Activated CD8-positive, alpha-beta T cell treated with anti-CD3 and anti-CD28 coated beads, Interleukin-2, amount 10 ng/mL, durations not matched to agents 7 days and 5 days (primary cell): ENCODE measurements at regions not wholly inside any gene's neighbourhood (a gene's known extent, or its start where the extent isn't known, plus 50 kb on each side); places are given as distances from the start of the nearest gene placed in this dataset.
"Not testable (repeated sequence)": the region's sequence is repeated elsewhere in the genome, so short reads cannot be mapped to it uniquely, and the experiment has no call there.

Source experiments
- ATAC-seq: fragments of 150-1000 bp; cut with Tn5 transposase; one replicate; pipeline ENCODE4 v1.10.0; 2021; ENCODE audit warnings: moderate library complexity
- CTCF ChIA-PET: fragments of 350-600 bp; sonication (Branson Sonifier 250); formaldehyde crosslinking; loops from one replicate; lab custom pipeline; 2021; ENCODE audit warnings: antibody characterized with exemption; lab: Charles Lee
- POLR2A ChIA-PET: fragments of 350-600 bp; sonication (Branson Sonifier 250); formaldehyde crosslinking; loops from one replicate; lab custom pipeline; 2021; ENCODE audit warnings: antibody characterized with exemption; lab: Charles Lee
- DNase-seq: peaks from one replicate; pipeline ENCODE4 v3.0.0-alpha.2; 2020
- H3K27ac Mint-ChIP-seq: one replicate; pipeline ENCODE4 v1.8.0; 2021; ENCODE audit warnings: mild to moderate bottlenecking, mixed read lengths
- H3K27me3 Mint-ChIP-seq: one replicate; pipeline ENCODE4 v1.8.0; 2021; ENCODE audit warnings: low read depth, mixed read lengths
- H3K36me3 Mint-ChIP-seq: one replicate; pipeline ENCODE4 v1.8.0; 2021; ENCODE audit warnings: low read depth, mixed read lengths
- H3K4me1 Mint-ChIP-seq: one replicate; pipeline ENCODE4 v1.8.0; 2021; ENCODE audit warnings: low read depth, mixed read lengths
- H3K4me3 Mint-ChIP-seq: one replicate; pipeline ENCODE4 v1.8.0; 2021; ENCODE audit warnings: mild to moderate bottlenecking, mixed read lengths
- H3K9me3 Mint-ChIP-seq: one replicate; pipeline ENCODE4 v1.8.0; 2022; ENCODE audit warnings: mixed read lengths; ENCODE audit not compliant: insufficient read depth

DNA sequence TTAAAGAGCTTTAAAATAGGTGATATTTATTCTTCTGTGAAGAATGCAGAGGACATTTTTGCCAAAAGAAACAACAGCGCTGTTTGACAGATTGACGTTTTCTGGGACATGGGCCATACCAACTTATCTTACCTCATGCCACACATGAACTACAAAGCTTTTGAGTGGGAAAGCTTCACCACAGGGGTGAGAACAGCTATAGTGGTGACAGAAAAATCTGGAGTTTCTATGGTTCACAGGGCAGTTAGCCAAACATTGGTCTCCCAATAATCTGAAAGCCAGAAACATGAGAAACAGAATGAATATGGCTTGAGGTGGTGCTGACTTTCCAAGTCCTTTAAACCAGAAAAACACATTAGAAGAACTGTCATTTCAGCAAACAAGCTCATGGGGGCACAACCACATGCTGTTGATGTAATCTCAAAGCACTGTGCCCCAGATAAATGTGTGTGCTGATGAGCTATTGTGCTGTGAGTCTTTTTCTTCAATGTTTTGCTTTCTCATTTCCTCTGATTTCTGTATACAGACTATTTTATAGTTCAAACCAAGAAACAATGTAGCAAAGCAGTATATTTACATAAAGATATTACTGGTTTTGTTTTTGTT is 905.4 kb downstream of the SLC16A7 start:
- Mint-ChIP-seq H3K4me3 (no peak overlapping the region), H3K4me1 (no peaks in the 10 kb centered on the region), H3K36me3 (no peaks in the 10 kb centered on the region), H3K9me3 (peaks cover 3% of the 10 kb centered on the region), H3K27me3 (no peaks in the 10 kb centered on the region), H3K27ac (no peak overlapping the region)
- POLR2A ChIA-PET = no interaction called here
- CTCF ChIA-PET = no interaction called here
- ATAC-seq = no peak
- DNase-seq = no peak

DNA sequence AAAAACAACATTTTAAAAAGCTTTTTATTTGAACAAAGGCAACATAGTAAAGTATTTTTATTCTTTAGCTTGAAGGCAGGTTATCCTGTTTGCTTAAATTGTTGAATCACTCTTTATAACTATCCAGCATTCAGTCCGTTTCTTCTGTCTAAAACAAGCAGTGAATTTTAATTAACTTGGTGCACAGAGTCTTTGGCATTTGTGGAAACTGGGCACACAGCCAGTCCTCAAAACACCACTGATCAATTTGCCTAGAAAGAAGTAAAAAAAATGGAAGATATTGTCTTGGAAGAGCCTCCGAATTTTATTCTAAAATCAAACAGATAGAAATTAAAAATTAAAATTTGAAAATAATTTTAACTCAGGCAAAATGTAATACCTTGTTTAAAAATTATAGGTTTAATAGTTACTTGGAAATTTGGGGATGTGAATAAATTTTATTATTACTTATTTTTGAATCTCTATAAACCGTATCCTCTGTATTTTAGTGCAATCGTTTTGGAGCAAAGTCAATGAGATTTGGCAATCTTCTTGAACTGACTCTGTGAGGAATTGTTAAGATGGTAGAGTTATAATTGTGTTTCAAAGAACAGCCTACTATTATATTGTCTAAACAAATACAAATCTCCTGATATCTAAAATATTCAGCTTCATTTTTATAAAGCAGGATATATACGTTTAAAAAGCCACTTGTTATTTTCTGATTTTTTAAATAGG is 927.0 kb downstream of the SLC16A7 start:
- POLR2A ChIA-PET = no interaction called here
- CTCF ChIA-PET = no interaction called here
- Mint-ChIP-seq H3K4me3 (no peak overlapping the region), H3K4me1 (no peaks in the 10 kb centered on the region), H3K27ac (no peak overlapping the region), H3K36me3 (no peaks in the 10 kb centered on the region), H3K27me3 (no peaks in the 10 kb centered on the region), H3K9me3 (peaks cover 15% of the 10 kb centered on the region)
- DNase-seq (no peak), ATAC-seq (no peak)

- H3K27me3 Mint-ChIP-seq = no peaks in the 10 kb centered on the region
- ChIA-PET CTCF (no interaction called here), POLR2A (no interaction called here)
- peaks cover 7% of the 10 kb centered on the region for H3K9me3 Mint-ChIP-seq
- no peaks in the 10 kb centered on the region for H3K36me3 Mint-ChIP-seq
- no peak overlapping the region for H3K27ac Mint-ChIP-seq
- H3K4me1 Mint-ChIP-seq = no peaks in the 10 kb centered on the region
- ATAC-seq (no peak), DNase-seq (no peak)
- no peak overlapping the region for H3K4me3 Mint-ChIP-seq
Observed at GRCh38 chr12:60529261-60529660, 933.4 kb downstream of the SLC16A7 start.

- DNase-seq = no peak
- no peaks in the 10 kb centered on the region for H3K4me1 Mint-ChIP-seq
- POLR2A ChIA-PET = no interaction called here
- no peak for ATAC-seq
- H3K36me3 Mint-ChIP-seq = no peaks in the 10 kb centered on the region
- no peaks in the 10 kb centered on the region for H3K27me3 Mint-ChIP-seq
- no peak overlapping the region for H3K4me3 Mint-ChIP-seq
- H3K9me3 Mint-ChIP-seq = peaks cover 7% of the 10 kb centered on the region
- CTCF ChIA-PET = no interaction called here
- no peak overlapping the region for H3K27ac Mint-ChIP-seq
Observed at GRCh38 chr12:60529723-60530122, 933.9 kb downstream of the SLC16A7 start.

GRCh38 chr12:60535363-60535762 is 939.5 kb downstream of the SLC16A7 start:
- ATAC-seq (no peak), DNase-seq (no peak)
- ChIA-PET POLR2A (no interaction called here), CTCF (no interaction called here)
- H3K4me3 Mint-ChIP-seq = no peak overlapping the region
- no peaks in the 10 kb centered on the region for H3K9me3 Mint-ChIP-seq
- H3K4me1 Mint-ChIP-seq = no peaks in the 10 kb centered on the region
- no peaks in the 10 kb centered on the region for H3K36me3 Mint-ChIP-seq
- H3K27me3 Mint-ChIP-seq = no peaks in the 10 kb centered on the region
- no peak overlapping the region for H3K27ac Mint-ChIP-seq

GRCh38 chr12:60539592-60539991 is 943.8 kb downstream of the SLC16A7 start:
- POLR2A ChIA-PET = no interaction called here
- H3K4me1 Mint-ChIP-seq = no peaks in the 10 kb centered on the region
- no peak overlapping the region for H3K27ac Mint-ChIP-seq
- H3K9me3 Mint-ChIP-seq = peaks cover 6% of the 10 kb centered on the region
- H3K27me3 Mint-ChIP-seq = no peaks in the 10 kb centered on the region
- ATAC-seq = no peak
- H3K36me3 Mint-ChIP-seq = no peaks in the 10 kb centered on the region
- DNase-seq = no peak
- CTCF ChIA-PET = no interaction called here
- H3K4me3 Mint-ChIP-seq = no peak overlapping the region

GRCh38 chr12:60568914-60569313 is 973.1 kb downstream of the SLC16A7 start:
- H3K4me3 Mint-ChIP-seq = no peak overlapping the region
- ChIA-PET POLR2A (no interaction called here), CTCF (no interaction called here)
- no peak overlapping the region for H3K27ac Mint-ChIP-seq
- no peak for ATAC-seq
- no peaks in the 10 kb centered on the region for H3K27me3 Mint-ChIP-seq
- H3K9me3 Mint-ChIP-seq = no peaks in the 10 kb centered on the region
- H3K4me1 Mint-ChIP-seq = no peaks in the 10 kb centered on the region
- no peaks in the 10 kb centered on the region for H3K36me3 Mint-ChIP-seq
- DNase-seq = no peak

GRCh38 chr12:60577607-60578006 is 981.8 kb downstream of the SLC16A7 start:
- ATAC-seq (no peak), DNase-seq (no peak)
- Mint-ChIP-seq H3K27ac (no peak overlapping the region), H3K9me3 (no peaks in the 10 kb centered on the region), H3K36me3 (no peaks in the 10 kb centered on the region), H3K4me3 (no peak overlapping the region), H3K27me3 (no peaks in the 10 kb centered on the region), H3K4me1 (no peaks in the 10 kb centered on the region)
- POLR2A ChIA-PET = no interaction called here
- CTCF ChIA-PET = no interaction called here

DNA sequence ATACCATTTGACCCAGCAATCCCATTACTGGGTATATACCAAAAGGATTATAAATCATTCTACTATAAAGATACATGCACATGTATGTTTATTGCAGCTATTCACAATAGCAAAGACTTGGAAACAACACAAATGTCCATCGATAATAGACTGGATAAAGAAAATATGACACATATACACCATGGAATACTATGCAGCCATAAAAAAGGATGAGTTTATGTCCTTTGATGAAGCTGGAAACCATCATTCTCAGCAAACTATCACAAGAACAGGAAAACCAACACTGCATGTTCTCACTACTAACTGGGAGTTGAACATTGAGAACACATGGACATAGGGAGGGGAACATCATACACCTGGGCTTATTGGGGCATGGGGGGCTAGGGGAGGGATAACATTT is 991.8 kb downstream of the SLC16A7 start:
- DNase-seq, H3K27ac Mint-ChIP-seq, H3K4me3 Mint-ChIP-seq, POLR2A ChIA-PET, H3K4me1 Mint-ChIP-seq, ATAC-seq, CTCF ChIA-PET, H3K27me3 Mint-ChIP-seq, H3K36me3 Mint-ChIP-seq: not testable (repeated sequence)
- H3K9me3 Mint-ChIP-seq = peaks cover 19% of the 10 kb centered on the region

DNA sequence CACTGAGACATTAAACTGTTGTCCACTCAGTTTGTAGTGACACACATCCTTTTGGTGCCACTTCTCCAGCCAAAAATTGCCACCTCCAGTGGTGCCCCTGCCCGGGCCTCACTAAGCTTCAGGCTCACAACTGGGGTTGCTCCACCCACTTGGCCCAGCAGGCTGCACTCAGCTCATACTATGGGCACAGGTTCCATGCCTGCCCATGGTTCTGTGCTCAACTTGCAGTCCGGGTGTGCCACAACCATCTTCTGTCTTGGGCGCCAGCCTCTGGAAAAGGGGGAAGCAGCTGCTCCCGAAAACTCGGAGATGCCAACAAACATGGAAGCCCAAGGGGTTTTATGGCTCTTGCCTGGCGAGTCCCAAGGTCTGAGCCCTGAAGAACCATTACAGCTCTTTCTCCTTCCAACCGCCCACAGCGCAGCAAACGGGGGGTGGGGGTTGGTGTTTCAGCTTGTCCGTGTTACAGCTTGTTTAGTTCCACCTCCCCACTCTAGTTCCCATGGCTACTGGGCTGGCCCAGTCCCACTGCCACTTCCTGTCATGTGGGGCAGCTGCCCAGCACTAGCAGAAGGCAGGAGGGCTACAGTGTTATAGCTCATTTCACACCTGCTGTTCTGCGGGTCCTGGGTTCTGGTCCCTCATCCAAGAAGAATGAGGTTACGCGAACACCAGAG is 998.3 kb downstream of the SLC16A7 start:
- POLR2A ChIA-PET = no interaction called here
- CTCF ChIA-PET = no interaction called here

GRCh38 chr12:60602601-60603000 is 1006.8 kb downstream of the SLC16A7 start:
- no peak for DNase-seq
- ChIA-PET CTCF (no interaction called here), POLR2A (no interaction called here)
- no peaks in the 10 kb centered on the region for H3K27me3 Mint-ChIP-seq
- no peak overlapping the region for H3K27ac Mint-ChIP-seq
- no peaks in the 10 kb centered on the region for H3K4me1 Mint-ChIP-seq
- no peak overlapping the region for H3K4me3 Mint-ChIP-seq
- H3K9me3 Mint-ChIP-seq = peaks cover 3% of the 10 kb centered on the region
- no peaks in the 10 kb centered on the region for H3K36me3 Mint-ChIP-seq
- ATAC-seq = no peak

More for the DNA sequence above, 998.3 kb downstream of the SLC16A7 start:
- H3K36me3 Mint-ChIP-seq = no peaks in the 10 kb centered on the region
- H3K27ac Mint-ChIP-seq = no peak overlapping the region
- H3K27me3 Mint-ChIP-seq = no peaks in the 10 kb centered on the region
- no peaks in the 10 kb centered on the region for H3K4me1 Mint-ChIP-seq
- no peak for ATAC-seq
- no peak for DNase-seq
- no peak overlapping the region for H3K4me3 Mint-ChIP-seq
- H3K9me3 Mint-ChIP-seq = peaks cover 26% of the 10 kb centered on the region

DNA sequence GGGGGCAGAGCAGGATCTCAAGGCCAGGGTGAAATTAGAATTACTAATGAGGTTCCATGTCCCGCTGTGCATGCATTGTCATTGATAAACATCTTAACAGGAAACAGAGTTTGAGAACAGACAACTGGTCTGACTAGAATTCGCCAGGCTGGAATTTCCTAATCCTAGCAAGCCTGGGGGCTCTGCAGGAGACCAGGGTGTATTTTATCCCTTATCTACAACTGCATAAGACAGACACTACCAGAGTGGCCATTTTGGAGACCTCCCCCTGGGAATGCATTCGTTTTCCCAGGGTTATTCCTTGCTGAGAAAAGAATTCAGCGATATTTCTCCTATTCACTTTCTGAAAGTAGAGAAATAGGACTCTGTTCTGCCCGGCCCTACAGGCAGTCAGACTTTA is 1007.6 kb downstream of the SLC16A7 start:
- DNase-seq, H3K4me1 Mint-ChIP-seq, H3K27ac Mint-ChIP-seq, H3K36me3 Mint-ChIP-seq, H3K9me3 Mint-ChIP-seq, H3K27me3 Mint-ChIP-seq, POLR2A ChIA-PET, ATAC-seq, CTCF ChIA-PET, H3K4me3 Mint-ChIP-seq: not testable (repeated sequence)
